ENCODE measurements at regions not wholly inside any gene's neighbourhood (a gene's known extent, or its start where the extent isn't known, plus 50 kb on each side); places are given as distances from the start of the nearest gene placed in this dataset.
A peak's percentile ranks its signal among the peaks of the same experiment; 100 is the strongest.

- no peak for TF ChIP-seq CTCF (IDR thresholded peaks at IDR 0.05; ENCODE audit: low read depth, low read length, missing control alignments)
- DNase-seq (ENCODE audit: extremely low read depth, low read depth), result no peak
- no peak overlapping the region for H3K4me3 ChIP-seq (replicated peaks; ENCODE audit: low read depth, low read length)
Measured at GRCh38 chr2:65714866-65715265, 282.5 kb upstream of the SPRED2 start.

GRCh38 chr2:65711863-65712262 lies 279.5 kb upstream of the SPRED2 start:
- no peak for DNase-seq (ENCODE audit: extremely low read depth, low read depth)
- no peak overlapping the region for H3K4me3 ChIP-seq (replicated peaks; ENCODE audit: low read depth, low read length)
- TF ChIP-seq CTCF (IDR thresholded peaks at IDR 0.05; ENCODE audit: low read depth, low read length, missing control alignments), result no peak

- H3K4me3 ChIP-seq (replicated peaks; ENCODE audit: low read depth, low read length), result no peak overlapping the region
- peak; percentile 50 for TF ChIP-seq CTCF (IDR thresholded peaks at IDR 0.05; ENCODE audit: low read depth, low read length, missing control alignments)
- DNase-seq (ENCODE audit: extremely low read depth, low read depth), result peak; percentile 11
Measured at GRCh38 chr2:65710779-65711295, 278.4 kb upstream of the SPRED2 start.

GRCh38 chr2:65710356-65710755 lies 278.0 kb upstream of the SPRED2 start:
- no peak for TF ChIP-seq CTCF (IDR thresholded peaks at IDR 0.05; ENCODE audit: low read depth, low read length, missing control alignments)
- H3K4me3 ChIP-seq (replicated peaks; ENCODE audit: low read depth, low read length), result no peak overlapping the region
- DNase-seq (ENCODE audit: extremely low read depth, low read depth), result no peak

- no peak for TF ChIP-seq CTCF (IDR thresholded peaks at IDR 0.05; ENCODE audit: low read depth, low read length, missing control alignments)
- no peak for DNase-seq (ENCODE audit: extremely low read depth, low read depth)
- no peak overlapping the region for H3K4me3 ChIP-seq (replicated peaks; ENCODE audit: low read depth, low read length)
Measured at GRCh38 chr2:65708086-65708485, 275.7 kb upstream of the SPRED2 start.

- no peak for DNase-seq (ENCODE audit: extremely low read depth, low read depth)
- no peak overlapping the region for H3K4me3 ChIP-seq (replicated peaks; ENCODE audit: low read depth, low read length)
- no peak for TF ChIP-seq CTCF (IDR thresholded peaks at IDR 0.05; ENCODE audit: low read depth, low read length, missing control alignments)
Measured at GRCh38 chr2:65706411-65706810, 274.0 kb upstream of the SPRED2 start.

GRCh38 chr2:65701191-65701590 lies 268.8 kb upstream of the SPRED2 start:
- no peak for TF ChIP-seq CTCF (IDR thresholded peaks at IDR 0.05; ENCODE audit: low read depth, low read length, missing control alignments)
- H3K4me3 ChIP-seq (replicated peaks; ENCODE audit: low read depth, low read length), result no peak overlapping the region
- DNase-seq (ENCODE audit: extremely low read depth, low read depth), result no peak

Measured in HFF-Myc (cell line).